Right lobe of liver (tissue), 6 donors: ENCODE measurements at regions not wholly inside any gene's neighbourhood (a gene's known extent, or its start where the extent isn't known, plus 50 kb on each side); places are given as distances from the start of the nearest gene placed in this dataset.
"Not testable (repeated sequence)": the region's sequence is repeated elsewhere in the genome, so short reads cannot be mapped to it uniquely, and the experiment has no call there.

Source experiments
- ATAC-seq, 4 donors: fragments of 200-7000 bp; cut with Tn5 transposase; one replicate each; pipeline ENCODE4 v1.9.1; 2020; ENCODE audit warnings: mild to moderate bottlenecking in 4 of 4, moderate library complexity in 4 of 4
- DNase-seq, 3 donors: peaks; one replicate each; pipeline ENCODE4 v3.0.0-alpha.2; 2020
- H3K27ac ChIP-seq, 3 donors: fragments of 200-600 bp; one replicate each; pipeline ENCODE4 v1.8.0; 2022
- H3K27me3 ChIP-seq, 2 donors: fragments of 200-600 bp; one replicate each; pipeline ENCODE4 v1.8.0; 2022
- H3K36me3 ChIP-seq, 4 donors: fragments of 200-600 bp; sonication (generic) in 1 of 4; one replicate each; pipeline versions ENCODE4 v1.5.1 to v1.8.0; 2017 to 2022; ENCODE audit warnings: control low read depth in 1 of 4
- H3K4me1 ChIP-seq, 4 donors: fragments of 200-600 bp; sonication (generic) in 1 of 4; one replicate each; pipeline versions ENCODE4 v1.5.1 to v1.8.0; 2017 to 2022; ENCODE audit warnings: control low read depth in 1 of 4
- H3K4me3 ChIP-seq, 3 donors: fragments of 200-600 bp; one replicate each; pipeline ENCODE4 v1.8.0; 2022
- H3K9me3 ChIP-seq, 4 donors: fragments of 200-600 bp; sonication (generic) in 1 of 4; one replicate each; pipeline versions ENCODE4 v1.5.1 to v1.8.0; 2017 to 2022; ENCODE audit warnings: control low read depth in 1 of 4
- POLR2A ChIP-seq: fragments of 450-650 bp; IDR thresholded peaks from one replicate; pipeline ENCODE4 v1.6.1; 2017; ENCODE audit warnings: antibody characterized with exemption, mild to moderate bottlenecking
- WGBS: methylation state at CpG from one replicate; pipeline ENCODE4 v1.1.6; 2018; ENCODE audit warnings: low coverage, low lambda C conversion rate; ENCODE audit not compliant: insufficient coverage; ENCODE audit errors: missing lambda C conversion rate; 5-methylcytosine and 5-hydroxymethylcytosine counted together
- intact Hi-C, 2 donors: fragments of 100-400 bp; cut with DNase I; formaldehyde crosslinking; loops; one replicate each; pipeline versions ENCODE4 v1.11.2 to v1.14.1; 2022
- TF ChIP-seq, protein P1 (sequence below), 4 donors: fragments of 200-600 bp in 3 of 4; fragments of 450-650 bp in 1 of 4; IDR thresholded peaks; one replicate each; pipeline versions ENCODE4 v1.5.1 to v1.8.0; 2016 to 2022; ENCODE audit warnings: antibody characterized with exemption in 4 of 4, mild to moderate bottlenecking in 2 of 4
- donor health status: DM: no; HTN: yes; CAD: no.
- donor health status: DM: no; HTN: no; CAD: no.
- donor health status: DM: no; HTN: no; CAD: no.
- donor health status: DM: no; HTN: yes; CAD: no.
- donor health status: DM: no; HTN: yes; CAD: no.

DNA sequence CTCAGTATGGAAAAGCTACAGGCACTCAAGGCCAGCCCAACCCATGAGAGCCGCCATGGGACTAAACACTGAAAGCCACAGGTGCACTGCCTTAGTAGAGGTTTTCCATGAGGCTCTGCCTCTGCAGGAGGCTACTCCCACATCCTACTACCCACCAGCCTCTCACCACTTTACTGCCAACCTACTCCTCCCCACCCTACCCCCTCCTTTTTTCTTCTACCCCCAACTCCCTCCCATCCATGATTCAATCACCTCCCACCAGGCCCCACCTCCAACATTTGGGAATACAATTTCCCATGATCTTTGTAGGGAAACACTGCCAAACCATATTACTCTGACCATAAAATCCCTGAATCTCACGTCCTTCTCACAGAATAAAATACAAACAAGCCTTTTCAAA lies 101.6 kb upstream of the CTSV start:
- Histone ChIP-seq H3K27ac (no peak overlapping the region), H3K4me1 (no peaks in the 10 kb centered on the region), H3K4me3 (no peak overlapping the region), H3K9me3 (no peaks in the 10 kb centered on the region), H3K27me3 (no peaks in the 10 kb centered on the region), H3K36me3 (no peaks in the 10 kb centered on the region)
- intact Hi-C loops = no loop called here
- TF ChIP-seq POLR2A = no peak
- TF ChIP-seq, protein P1, sequence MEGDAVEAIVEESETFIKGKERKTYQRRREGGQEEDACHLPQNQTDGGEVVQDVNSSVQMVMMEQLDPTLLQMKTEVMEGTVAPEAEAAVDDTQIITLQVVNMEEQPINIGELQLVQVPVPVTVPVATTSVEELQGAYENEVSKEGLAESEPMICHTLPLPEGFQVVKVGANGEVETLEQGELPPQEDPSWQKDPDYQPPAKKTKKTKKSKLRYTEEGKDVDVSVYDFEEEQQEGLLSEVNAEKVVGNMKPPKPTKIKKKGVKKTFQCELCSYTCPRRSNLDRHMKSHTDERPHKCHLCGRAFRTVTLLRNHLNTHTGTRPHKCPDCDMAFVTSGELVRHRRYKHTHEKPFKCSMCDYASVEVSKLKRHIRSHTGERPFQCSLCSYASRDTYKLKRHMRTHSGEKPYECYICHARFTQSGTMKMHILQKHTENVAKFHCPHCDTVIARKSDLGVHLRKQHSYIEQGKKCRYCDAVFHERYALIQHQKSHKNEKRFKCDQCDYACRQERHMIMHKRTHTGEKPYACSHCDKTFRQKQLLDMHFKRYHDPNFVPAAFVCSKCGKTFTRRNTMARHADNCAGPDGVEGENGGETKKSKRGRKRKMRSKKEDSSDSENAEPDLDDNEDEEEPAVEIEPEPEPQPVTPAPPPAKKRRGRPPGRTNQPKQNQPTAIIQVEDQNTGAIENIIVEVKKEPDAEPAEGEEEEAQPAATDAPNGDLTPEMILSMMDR (IDR thresholded peaks at IDR 0.05) = no peak
- no peak for ATAC-seq
- no peak for DNase-seq
- WGBS = 50% methylated on average over 2 of the region's 2 CpGs

DNA sequence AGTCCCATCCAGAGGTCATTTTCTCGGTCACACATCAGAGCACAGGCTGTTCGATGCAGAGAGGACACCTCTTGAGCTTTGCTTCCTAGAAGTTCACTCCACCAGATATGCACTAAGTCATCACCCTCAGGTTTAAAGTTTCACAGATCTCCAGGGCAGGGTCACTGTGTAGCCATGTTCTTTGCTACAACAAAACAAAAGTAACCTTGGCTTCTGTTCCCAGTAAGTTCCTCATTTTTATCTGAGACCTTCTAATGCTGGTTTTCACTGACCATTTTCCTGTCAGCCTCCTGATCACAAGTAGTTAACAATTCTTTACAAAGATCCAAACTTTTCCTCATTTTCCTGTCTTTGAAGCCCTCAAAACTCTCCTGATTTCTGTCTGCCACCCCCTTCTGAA lies 97.5 kb upstream of the CTSV start:
- 67% methylated on average over 2 of the region's 2 CpGs for WGBS
- no peaks in the 10 kb centered on the region for H3K27me3 ChIP-seq
- no peak overlapping the region for H3K27ac ChIP-seq
- DNase-seq (no peak), ATAC-seq (no peak)
- no peaks in the 10 kb centered on the region for H3K9me3 ChIP-seq
- no peak for TF ChIP-seq POLR2A
- TF ChIP-seq, protein P1 (IDR thresholded peaks at IDR 0.05) = no peak
- H3K4me1 ChIP-seq = no peaks in the 10 kb centered on the region
- H3K4me3 ChIP-seq = no peak overlapping the region
- H3K36me3 ChIP-seq = no peaks in the 10 kb centered on the region
- intact Hi-C loops = no loop called here

DNA sequence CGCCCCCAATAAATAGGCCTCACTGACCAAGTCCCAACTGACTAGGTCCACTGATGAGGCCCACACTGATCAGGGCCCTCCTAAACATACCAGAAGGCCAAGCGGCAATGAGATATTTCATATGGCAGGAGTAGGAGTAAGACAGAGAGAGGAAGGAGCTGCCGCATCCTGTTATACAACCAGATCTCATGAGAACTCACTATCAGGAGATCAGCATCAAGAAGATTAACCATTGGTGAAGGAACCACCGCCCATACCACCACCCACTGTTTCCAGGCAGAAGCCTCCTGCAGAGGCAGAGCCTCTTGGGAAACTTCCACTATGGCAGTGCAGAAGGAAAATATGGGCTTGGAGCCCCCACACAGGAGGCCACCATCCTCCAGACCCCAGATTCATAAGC lies 95.0 kb upstream of the CTSV start:
- H3K27ac ChIP-seq, DNase-seq, H3K4me3 ChIP-seq, ATAC-seq, intact Hi-C loops, H3K4me1 ChIP-seq, H3K9me3 ChIP-seq, H3K36me3 ChIP-seq, H3K27me3 ChIP-seq: not testable (repeated sequence)
- WGBS = 33% methylated on average over 1 of the region's 4 CpGs

DNA sequence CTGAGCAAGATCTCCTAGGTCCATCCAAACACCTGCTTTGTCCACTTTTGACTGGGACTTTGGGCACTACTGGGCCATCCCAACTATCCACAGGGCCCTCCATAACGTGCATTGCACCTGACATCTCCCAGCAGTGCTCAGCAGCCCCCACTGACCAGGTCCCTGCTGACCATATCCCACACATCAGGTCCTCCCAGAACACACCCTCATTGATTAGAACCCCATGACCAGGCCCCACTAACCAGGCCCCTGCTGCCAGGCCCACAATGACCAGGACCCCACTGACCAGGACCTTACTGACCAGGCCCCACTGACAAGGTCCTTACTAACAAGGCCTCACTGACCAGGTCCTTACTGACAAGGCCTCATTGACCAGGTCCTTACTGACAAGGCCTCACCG lies 93.9 kb upstream of the CTSV start:
- Histone ChIP-seq H3K27ac (no peak overlapping the region), H3K36me3 (no peaks in the 10 kb centered on the region), H3K9me3 (no peaks in the 10 kb centered on the region), H3K4me3 (no peak overlapping the region), H3K4me1 (no peaks in the 10 kb centered on the region), H3K27me3 (no peaks in the 10 kb centered on the region)
- intact Hi-C loops = no loop called here
- 88% methylated on average over 1 of the region's 2 CpGs for WGBS
- DNase-seq (no peak), ATAC-seq (no peak)
- no peak for TF ChIP-seq POLR2A
- TF ChIP-seq, protein P1 (IDR thresholded peaks at IDR 0.05) = no peak

DNA sequence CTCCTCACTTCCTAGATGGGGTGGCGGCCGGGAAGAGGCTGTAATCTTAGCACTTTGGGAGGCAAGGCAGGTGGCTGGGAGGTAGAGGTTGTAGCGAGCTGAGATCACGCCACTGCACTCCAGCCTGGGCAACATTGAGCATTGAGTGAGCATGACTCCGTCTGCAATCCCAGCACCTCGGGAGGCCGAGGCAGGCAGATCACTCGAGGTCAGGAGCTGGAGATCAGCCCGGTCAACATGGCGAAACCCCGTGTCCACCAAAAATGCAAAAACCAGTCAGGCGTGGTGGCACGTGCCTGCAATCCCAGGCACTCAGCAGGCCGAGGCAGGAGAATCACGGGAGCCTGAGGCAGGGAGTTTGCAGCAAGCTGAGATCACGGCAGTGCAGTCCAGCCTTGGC lies 91.9 kb upstream of the CTSV start:
- H3K9me3 ChIP-seq, ATAC-seq, H3K4me1 ChIP-seq, H3K27ac ChIP-seq, DNase-seq, H3K36me3 ChIP-seq, intact Hi-C loops, H3K27me3 ChIP-seq, H3K4me3 ChIP-seq: not testable (repeated sequence)
- 100% methylated on average over 1 of the region's 16 CpGs for WGBS

DNA sequence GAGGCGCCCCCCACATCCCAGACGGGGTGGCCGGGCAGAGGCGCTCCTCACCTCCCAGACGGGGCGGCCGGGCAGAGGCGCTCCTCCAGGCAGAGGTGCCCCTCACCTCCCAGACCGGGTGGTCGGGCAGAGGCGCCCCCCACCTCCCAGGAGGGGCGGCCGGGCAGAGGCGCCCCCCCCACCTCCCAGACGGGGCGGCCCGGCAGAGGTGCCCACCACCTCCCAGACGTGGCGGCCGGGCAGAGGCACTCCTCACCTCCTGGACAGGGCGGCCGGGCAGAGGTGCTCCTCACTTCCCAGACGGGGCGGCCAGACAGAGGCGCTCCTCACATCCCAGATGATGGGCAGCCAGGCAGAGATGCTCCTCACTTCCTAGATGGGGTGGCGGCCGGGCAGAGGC lies 91.4 kb upstream of the CTSV start:
- H3K36me3 ChIP-seq, DNase-seq, H3K4me3 ChIP-seq, H3K9me3 ChIP-seq, H3K27me3 ChIP-seq, H3K4me1 ChIP-seq, intact Hi-C loops, H3K27ac ChIP-seq, ATAC-seq: not testable (repeated sequence)
- 100% methylated on average over 4 of the region's 27 CpGs for WGBS
